ENCODE measurements at regions not wholly inside any gene's neighbourhood (a gene's known extent, or its start where the extent isn't known, plus 50 kb on each side); places are given as distances from the start of the nearest gene placed in this dataset.
"Not testable (repeated sequence)": the region's sequence is repeated elsewhere in the genome, so short reads cannot be mapped to it uniquely, and the experiment has no call there.

GRCh38 chr4:126610933-126611332, 1021.8 kb upstream of the INTU start:
- DNase-seq (ENCODE audit: low read depth): no peak
- H3K4me3 ChIP-seq (ENCODE audit: low read depth, low read length): no peak overlapping the region

GRCh38 chr4:126611900-126612299, 1020.9 kb upstream of the INTU start:
- DNase-seq (ENCODE audit: low read depth): no peak
- no peak overlapping the region for H3K4me3 ChIP-seq (ENCODE audit: low read depth, low read length)

- H3K4me3 ChIP-seq (ENCODE audit: low read depth, low read length): no peak overlapping the region
- DNase-seq (ENCODE audit: low read depth): no peak
Observed at GRCh38 chr4:126614356-126614855, 1018.4 kb upstream of the INTU start.

DNA sequence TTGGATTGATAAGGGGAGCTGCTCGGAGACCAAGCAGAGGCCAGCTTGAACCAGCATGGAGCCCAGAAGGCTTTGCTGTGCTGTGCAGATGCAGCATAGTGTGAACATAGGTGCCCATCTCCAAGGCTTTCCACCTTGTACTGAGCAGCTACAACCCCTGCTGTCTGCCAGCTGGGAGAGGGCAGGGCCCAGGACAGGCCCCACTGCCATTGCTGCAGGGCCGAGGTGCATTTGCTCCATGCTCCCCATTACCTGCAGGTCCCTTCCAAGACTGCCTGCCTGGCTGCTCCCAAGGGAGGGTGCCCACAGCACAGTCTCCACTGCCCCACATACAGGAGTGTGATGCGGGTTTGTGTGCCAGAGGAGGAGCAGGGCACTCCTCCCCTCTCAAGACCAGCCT, 1016.0 kb upstream of the INTU start:
- DNase-seq (ENCODE audit: low read depth): no peak
- H3K4me3 ChIP-seq (ENCODE audit: low read depth, low read length): no peak overlapping the region

- no peak for DNase-seq (ENCODE audit: low read depth)
- no peak overlapping the region for H3K4me3 ChIP-seq (ENCODE audit: low read depth, low read length)
Observed at GRCh38 chr4:126627255-126627654, 1005.5 kb upstream of the INTU start.

GRCh38 chr4:126628933-126629332, 1003.8 kb upstream of the INTU start:
- DNase-seq (ENCODE audit: low read depth): no peak
- H3K4me3 ChIP-seq (ENCODE audit: low read depth, low read length): no peak overlapping the region

DNA sequence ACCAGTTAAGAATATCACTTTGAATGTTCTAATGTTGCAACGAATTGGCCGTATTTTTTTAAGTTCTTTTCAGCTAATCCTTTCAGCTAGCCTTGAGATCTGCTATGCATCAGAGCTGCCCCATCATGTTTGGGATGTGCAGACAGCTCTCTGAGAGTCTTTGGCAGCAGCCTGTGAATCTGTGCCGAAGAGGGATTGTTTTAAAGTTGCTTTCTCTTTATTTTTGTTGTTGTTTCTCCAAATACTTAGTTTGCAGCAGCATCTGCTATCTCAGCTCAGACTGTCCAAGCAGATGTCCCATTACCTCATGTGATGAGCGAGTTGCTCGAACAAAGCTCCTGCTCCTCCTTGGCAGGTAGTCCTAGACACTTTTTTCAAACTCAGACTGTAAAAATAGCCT, 1002.5 kb upstream of the INTU start:
- H3K4me3 ChIP-seq (ENCODE audit: low read depth, low read length): no peak overlapping the region
- DNase-seq (ENCODE audit: low read depth): peak; percentile 26

DNA sequence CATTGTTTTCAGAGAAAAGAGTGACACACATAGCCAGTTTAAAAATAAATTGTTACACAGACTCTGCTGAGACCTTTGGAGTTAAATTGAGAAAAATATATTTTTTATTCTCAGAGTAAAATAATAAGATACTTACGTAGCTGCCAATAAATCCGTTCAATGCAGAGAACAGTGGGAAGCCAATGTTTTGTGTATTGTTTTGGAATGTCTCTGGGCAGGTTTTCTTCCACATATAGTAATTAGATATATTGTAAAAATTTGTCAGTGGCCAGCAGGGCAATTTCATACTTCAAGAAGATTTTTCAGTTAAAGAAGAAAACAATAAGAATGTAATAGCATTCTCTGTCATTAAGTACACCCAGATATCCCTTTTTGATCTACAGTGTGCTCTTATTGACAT, 999.5 kb upstream of the INTU start:
- DNase-seq (ENCODE audit: low read depth): no peak
- no peak overlapping the region for H3K4me3 ChIP-seq (ENCODE audit: low read depth, low read length)

DNA sequence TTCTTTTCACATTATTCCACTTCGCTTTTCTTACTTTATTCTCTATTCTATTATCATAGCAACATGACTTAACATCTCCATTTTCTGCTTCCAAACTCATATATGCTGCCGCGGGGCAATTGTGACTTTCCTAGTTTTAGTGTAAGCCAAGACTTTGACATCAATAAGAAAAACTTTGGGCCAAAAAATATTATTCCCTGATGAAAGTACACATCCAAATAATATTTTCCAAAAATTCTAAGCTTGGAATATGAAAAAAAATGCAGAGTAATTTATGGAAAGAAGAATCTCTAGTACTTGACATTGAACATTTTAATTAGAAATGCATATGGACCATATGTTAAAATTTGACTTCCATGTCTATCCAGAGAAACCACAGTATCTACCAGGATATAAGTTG, 995.1 kb upstream of the INTU start:
- no peak overlapping the region for H3K4me3 ChIP-seq (ENCODE audit: low read depth, low read length)
- no peak for DNase-seq (ENCODE audit: low read depth)

DNA sequence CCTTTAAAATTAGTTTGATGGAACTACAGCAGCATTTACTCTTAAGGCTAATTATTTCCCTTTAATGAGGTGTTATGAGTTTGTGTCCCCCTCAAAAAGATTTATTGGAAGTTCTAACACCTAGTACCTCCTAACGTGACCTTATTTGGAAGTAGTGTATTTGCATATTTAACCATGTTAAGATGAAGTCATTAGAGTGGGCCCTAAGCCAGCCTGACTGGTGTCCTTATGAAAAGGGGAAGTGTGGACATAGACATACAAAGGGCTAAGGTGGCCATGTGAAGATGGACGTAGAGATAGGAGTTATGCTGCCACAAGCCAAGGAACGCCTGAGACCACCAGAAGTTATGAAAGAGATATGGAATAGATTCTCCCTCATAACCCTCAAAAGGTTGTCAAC, 985.4 kb upstream of the INTU start:
- no peak for DNase-seq (ENCODE audit: low read depth)
- no peak overlapping the region for H3K4me3 ChIP-seq (ENCODE audit: low read depth, low read length)

DNA sequence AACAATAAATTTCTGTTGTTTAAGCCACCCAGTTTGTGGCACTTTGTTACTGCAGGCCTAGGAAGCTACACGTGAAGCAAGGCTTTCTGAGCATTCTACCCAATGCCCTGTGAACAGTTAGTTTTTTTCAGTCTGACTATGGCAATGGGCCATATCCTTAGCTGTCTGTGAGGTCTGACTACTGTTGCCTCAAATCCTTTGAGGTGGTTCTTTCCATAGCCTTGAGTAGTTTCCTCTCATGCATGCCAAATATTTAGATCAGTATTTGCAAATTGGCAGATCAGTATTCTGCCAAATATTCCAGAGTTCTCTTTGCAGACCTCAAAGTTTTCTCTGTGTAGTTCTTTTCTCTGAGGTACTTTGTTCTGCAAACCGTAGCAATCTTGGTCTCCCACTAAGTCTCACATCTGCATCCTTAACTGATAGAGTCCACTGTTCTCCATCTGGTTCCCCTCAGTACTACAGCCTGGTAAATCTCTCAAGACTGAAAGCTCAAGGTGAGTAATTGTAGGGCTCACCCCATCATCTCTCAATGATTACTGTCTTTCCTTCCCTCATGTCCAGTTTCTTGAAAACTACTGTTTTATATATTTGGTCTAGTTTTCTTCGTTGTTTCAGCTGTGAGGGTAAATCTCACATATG, 984.9 kb upstream of the INTU start:
- peak; percentile 32 for DNase-seq (ENCODE audit: low read depth)
- no peak overlapping the region for H3K4me3 ChIP-seq (ENCODE audit: low read depth, low read length)

- H3K4me3 ChIP-seq (ENCODE audit: low read depth, low read length): no peak overlapping the region
Observed at GRCh38 chr4:126658411-126658810, 974.3 kb upstream of the INTU start.

GRCh38 chr4:126661194-126661593, 971.6 kb upstream of the INTU start:
- DNase-seq (ENCODE audit: low read depth): no peak
- no peak overlapping the region for H3K4me3 ChIP-seq (ENCODE audit: low read depth, low read length)

More at GRCh38 chr4:126658411-126658810, 974.3 kb upstream of the INTU start:
- DNase-seq (ENCODE audit: low read depth): no peak

GRCh38 chr4:126664839-126665238, 967.9 kb upstream of the INTU start:
- no peak overlapping the region for H3K4me3 ChIP-seq (ENCODE audit: low read depth, low read length)
- DNase-seq (ENCODE audit: low read depth): no peak

GRCh38 chr4:126670038-126670437, 962.7 kb upstream of the INTU start:
- DNase-seq (ENCODE audit: low read depth): not testable (repeated sequence)

GRCh38 chr4:126678618-126679017, 954.1 kb upstream of the INTU start:
- no peak for DNase-seq (ENCODE audit: low read depth)
- H3K4me3 ChIP-seq (ENCODE audit: low read depth, low read length): no peak overlapping the region

More at GRCh38 chr4:126670038-126670437, 962.7 kb upstream of the INTU start:
- not testable (repeated sequence) for H3K4me3 ChIP-seq (ENCODE audit: low read depth, low read length)

- no peak overlapping the region for H3K4me3 ChIP-seq (ENCODE audit: low read depth, low read length)
- DNase-seq (ENCODE audit: low read depth): no peak
Observed at GRCh38 chr4:126679303-126679702, 953.5 kb upstream of the INTU start.

DNA sequence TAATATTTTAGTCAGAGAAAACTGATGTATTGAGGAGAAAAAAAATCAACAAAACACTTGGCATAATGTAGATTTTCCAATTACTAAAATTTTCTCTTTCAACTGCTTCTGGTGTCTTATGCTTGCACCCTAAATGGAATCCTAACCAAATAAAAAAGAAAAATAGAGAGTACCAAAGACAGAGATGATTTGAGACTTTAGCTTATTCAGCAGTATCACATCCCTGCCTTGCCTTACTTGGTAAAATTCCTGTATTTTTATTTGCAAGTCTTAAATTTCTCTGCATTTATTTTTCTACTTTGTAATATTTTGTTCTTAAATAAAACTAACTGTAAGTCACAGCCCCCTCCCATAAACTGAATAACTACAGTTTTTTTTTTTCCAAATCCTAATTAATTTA, 950.5 kb upstream of the INTU start:
- no peak overlapping the region for H3K4me3 ChIP-seq (ENCODE audit: low read depth, low read length)
- DNase-seq (ENCODE audit: low read depth): no peak

DNA sequence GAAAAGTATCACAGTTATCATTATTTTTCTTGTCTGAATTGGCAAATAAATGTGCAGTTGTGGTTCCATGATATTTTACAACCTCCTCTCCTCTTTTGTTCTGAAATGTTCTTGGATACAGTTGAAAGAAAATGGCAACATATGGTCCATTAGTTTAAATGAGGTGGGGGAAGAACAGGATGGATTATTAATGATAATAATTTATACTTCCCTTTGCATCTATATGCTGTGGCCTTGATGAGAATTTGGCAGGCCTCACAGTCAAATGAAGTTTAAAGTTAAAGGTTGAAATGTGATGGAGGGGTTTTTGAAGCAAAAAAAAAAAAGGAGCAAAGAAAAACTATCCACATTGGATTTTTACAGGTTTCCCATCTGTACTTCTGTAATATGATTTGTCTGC, 946.3 kb upstream of the INTU start:
- H3K4me3 ChIP-seq (ENCODE audit: low read depth, low read length): no peak overlapping the region
- DNase-seq (ENCODE audit: low read depth): no peak

DNA sequence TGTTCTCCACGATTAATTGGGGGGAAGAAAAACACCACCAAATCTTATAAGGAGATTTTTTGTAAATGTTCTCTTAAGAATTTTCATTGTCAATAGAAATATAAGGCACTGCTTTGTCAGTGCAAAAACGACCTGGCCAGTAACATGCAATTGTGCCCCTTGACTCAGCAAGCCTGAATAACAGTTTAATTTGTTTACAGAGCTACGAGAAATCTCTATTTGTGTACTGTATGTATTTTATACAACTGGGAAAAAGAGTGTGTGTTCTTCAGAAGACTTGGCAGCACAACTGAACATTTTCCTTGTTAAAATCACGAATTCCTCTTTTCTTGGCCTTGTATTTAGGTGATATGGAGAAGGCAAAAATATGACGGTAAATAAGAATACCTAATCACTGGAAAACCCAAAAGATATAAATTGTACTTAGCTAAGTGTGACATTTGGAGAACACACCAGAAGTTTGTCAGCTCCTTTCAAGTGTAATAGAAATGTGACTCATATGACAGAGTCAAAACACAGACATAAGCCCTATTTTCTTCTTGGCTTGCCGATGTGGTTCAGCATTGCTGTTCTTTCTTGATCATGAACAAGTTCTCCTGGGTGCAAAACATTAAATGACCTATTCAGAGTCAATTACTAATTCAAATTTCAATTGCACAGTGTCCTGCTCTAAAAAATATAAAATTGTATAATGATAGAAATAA, 945.0 kb upstream of the INTU start:
- DNase-seq (ENCODE audit: low read depth): no peak
- no peak overlapping the region for H3K4me3 ChIP-seq (ENCODE audit: low read depth, low read length)

DNA sequence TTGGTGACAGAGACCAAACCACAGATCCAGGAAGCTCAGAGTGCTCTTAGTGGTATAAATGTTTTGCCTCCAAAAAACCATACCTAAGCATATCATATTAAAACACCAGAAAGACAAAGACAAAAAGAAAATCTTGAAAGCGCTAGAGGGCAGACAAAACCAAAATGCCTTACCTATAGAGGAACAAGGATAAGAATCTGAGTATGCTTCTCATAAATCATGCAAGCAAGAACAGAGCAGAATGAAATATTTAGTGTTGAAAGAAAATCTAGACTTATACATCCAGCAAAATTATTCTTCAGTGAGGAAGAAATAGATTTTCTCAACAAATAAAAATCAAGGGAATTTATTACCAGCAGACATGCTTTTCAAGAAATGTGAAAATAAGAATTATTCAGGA, 941.0 kb upstream of the INTU start:
- H3K4me3 ChIP-seq (ENCODE audit: low read depth, low read length): no peak overlapping the region
- DNase-seq (ENCODE audit: low read depth): no peak
